Heart left ventricle (tissue), 16 donors: ENCODE measurements at regions not wholly inside any gene's neighbourhood (a gene's known extent, or its start where the extent isn't known, plus 50 kb on each side); places are given as distances from the start of the nearest gene placed in this dataset.
A peak's percentile ranks its signal among the peaks of the same experiment; 100 is the strongest.

Experiments used
- ATAC-seq, 4 donors: fragments of 200-7000 bp; cut with Tn5 transposase; one replicate each; pipeline ENCODE4 v1.9.1; 2020 to 2022; ENCODE audit warnings: moderate library complexity in 4 of 4, mild to moderate bottlenecking in 3 of 4, moderate number of reproducible peaks in 1 of 4
- DNase-seq, 5 donors: peaks; one replicate each; pipeline ENCODE4 v3.0.0-alpha.2; 2020
- H3K27ac ChIP-seq, 12 donors: fragments of 200-600 bp; sonication (generic) in 4 of 12; one replicate each; pipeline versions ENCODE4 v1.5.0 to v1.8.0; 2016 to 2022; ENCODE audit warnings: mild to moderate bottlenecking in 2 of 12
- H3K27me3 ChIP-seq, 9 donors: fragments of 200-600 bp; sonication (generic) in 2 of 9; one replicate each; pipeline versions ENCODE4 v1.5.1 to v1.8.0; 2016 to 2022; ENCODE audit warnings: mild to moderate bottlenecking in 3 of 9
- H3K36me3 ChIP-seq, 9 donors: fragments of 200-600 bp; sonication (generic) in 2 of 9; one replicate each; pipeline versions ENCODE4 v1.5.0 to v1.8.0; 2018 to 2022; ENCODE audit warnings: mild to moderate bottlenecking in 2 of 9
- H3K4me1 ChIP-seq, 12 donors: fragments of 200-600 bp; sonication (generic) in 4 of 12; one replicate each; pipeline versions ENCODE4 v1.5.0 to v1.8.0; 2016 to 2022; ENCODE audit warnings: mild to moderate bottlenecking in 3 of 12
- H3K4me3 ChIP-seq, 12 donors: fragments of 200-600 bp; sonication (generic) in 4 of 12; one replicate each; pipeline versions ENCODE4 v1.5.0 to v1.8.0; 2017 to 2022; ENCODE audit warnings: mild to moderate bottlenecking in 9 of 12, moderate library complexity in 4 of 12
- H3K9me3 ChIP-seq, 12 donors: fragments of 200-600 bp; sonication (generic) in 4 of 12; one replicate each; pipeline versions ENCODE4 v1.5.0 to v1.8.0; 2016 to 2022; ENCODE audit warnings: mild to moderate bottlenecking in 1 of 12
- CTCF ChIP-seq, 12 donors: fragments of 200-600 bp; sonication (generic) in 4 of 12; IDR thresholded peaks; one replicate each; pipeline versions ENCODE4 v1.5.0 to v1.8.0; 2018 to 2022; ENCODE audit warnings: antibody characterized with exemption in 12 of 12, mild to moderate bottlenecking in 5 of 12
- POLR2A ChIP-seq, 2 donors: fragments of 450-650 bp; IDR thresholded peaks; one replicate each; pipeline ENCODE4 v1.6.1; 2017; ENCODE audit warnings: antibody characterized with exemption in 2 of 2, mild to moderate bottlenecking in 2 of 2, moderate library complexity in 2 of 2
- WGBS, 4 donors: extraction: QIAGEN DNeasy Blood & Tissue Kit in 2 of 4; methylation state at CpG; one replicate each; pipeline versions ENCODE4 v1.1.5 to v1.1.7; 2013 to 2018; 5-methylcytosine and 5-hydroxymethylcytosine counted together
- intact Hi-C, 10 donors: fragments of 100-400 bp; cut with DNase I; formaldehyde crosslinking; loops; one replicate each; pipeline versions ENCODE4 v1.11.1 to v1.14.2; 2022
- donor health status: ischemic (EF 13 %, LVEDD 7.1; RV severe dilation, severe dysfunction).
- donor health status: healthy with polysubstance abuse.
- donor health status: DM: no; HTN: yes; CAD: no.
- donor health status: DM: no; HTN: no; CAD: no.
- donor health status: ischemic (EF 25% LVEDD 6.9; RV normal size, moderate dysfunction).
- donor health status: ischemic (EF 25% LVEDD 5.7; RV mildly dilated, moderate dysfunction).
- donor health status: healthy.
- donor health status: DM: yes; HTN: yes; CAD: no.
- donor health status: ischemic (EF 35%, LVEDD 5.7; RV mildly dilated, moderate dysfunction).
- donor health status: nonischemic (EF 11% LVEDD 7.7; RV severe dilation, severe dysfunction).
- donor health status: DM: yes; HTN: yes; CAD: no.
- donor health status: PGD.
- donor health status: ischemic (EF 29% LVEDD 5.4; RV normal size, mild dysfunction).
- donor health status: nonischemic (EF 23%, LVEDD 6.1; RV moderate dilation, normal function).

- ATAC-seq (no peak), DNase-seq (no peak)
- Histone ChIP-seq H3K36me3 (no peaks in the 10 kb centered on the region), H3K4me3 (no peak overlapping the region), H3K4me1 (no peaks in the 10 kb centered on the region), H3K27ac (no peak overlapping the region), H3K27me3 (no peaks in the 10 kb centered on the region), H3K9me3 (peaks cover 0 to 16% (median 0%) of the 10 kb centered on the region in 12 donors)
- WGBS, 4 donors: 68 to 94% (median 92%) methylated on average over 2 of the region's 2 CpGs
- TF ChIP-seq POLR2A (IDR thresholded peaks at IDR 0.05) (no peak), CTCF (IDR thresholded peaks at IDR 0.05) (no peak)
- intact Hi-C loops: no loop called here
These were observed 282.6 kb downstream of the ICOS start for GRCh38 chr2:204219196-204219595.

- 65 to 73% (median 68%) methylated on average over 3 of the region's 3 CpGs for WGBS, 4 donors
- no peak overlapping the region for H3K27ac ChIP-seq
- H3K9me3 ChIP-seq: peaks cover 0 to 16% (median 0%) of the 10 kb centered on the region in 12 donors
- peaks cover 0 to 3% (median 0%) of the 10 kb centered on the region in 9 donors for H3K27me3 ChIP-seq
- intact Hi-C loops: no loop called here
- no peak for DNase-seq
- no peak for ATAC-seq
- TF ChIP-seq CTCF (IDR thresholded peaks at IDR 0.05) (no peak), POLR2A (IDR thresholded peaks at IDR 0.05) (no peak)
- no peaks in the 10 kb centered on the region for H3K36me3 ChIP-seq
- no peak overlapping the region for H3K4me3 ChIP-seq
- H3K4me1 ChIP-seq: no peaks in the 10 kb centered on the region
These were observed 284.3 kb downstream of the ICOS start for GRCh38 chr2:204220896-204221295.

- 83 to 98% (median 92%) methylated on average over 6 of the region's 6 CpGs for WGBS, 4 donors
- intact Hi-C loops: no loop called here
- ATAC-seq: no peak
- Histone ChIP-seq H3K27ac (no peak overlapping the region), H3K4me3 (no peak overlapping the region), H3K36me3 (no peaks in the 10 kb centered on the region), H3K4me1 (peaks cover 0 to 7% (median 0%) of the 10 kb centered on the region in 12 donors), H3K9me3 (peaks cover 0 to 8% (median 0%) of the 10 kb centered on the region in 12 donors), H3K27me3 (peaks cover 0 to 4% (median 0%) of the 10 kb centered on the region in 9 donors)
- no peak for DNase-seq
- TF ChIP-seq CTCF (IDR thresholded peaks at IDR 0.05) (no peak), POLR2A (IDR thresholded peaks at IDR 0.05) (no peak)
These were observed 286.5 kb downstream of the ICOS start for GRCh38 chr2:204223046-204223445.

GRCh38 chr2:204223544-204223943 lies 287.0 kb downstream of the ICOS start:
- H3K4me1 ChIP-seq: peaks cover 0 to 7% (median 0%) of the 10 kb centered on the region in 12 donors
- peak in 1 of 5 donors; percentile 56 for DNase-seq
- peaks cover 0 to 4% (median 0%) of the 10 kb centered on the region in 9 donors for H3K27me3 ChIP-seq
- peaks cover 0 to 4% (median 0%) of the 10 kb centered on the region in 12 donors for H3K9me3 ChIP-seq
- ATAC-seq: no peak
- no peak overlapping the region for H3K4me3 ChIP-seq
- no peaks in the 10 kb centered on the region for H3K36me3 ChIP-seq
- H3K27ac ChIP-seq: no peak overlapping the region
- WGBS, 4 donors: 92 to 100% (median 95%) methylated on average over 1 to 9 of the region's 9 CpGs
- intact Hi-C loops: no loop called here
- TF ChIP-seq CTCF (IDR thresholded peaks at IDR 0.05) (no peak), POLR2A (IDR thresholded peaks at IDR 0.05) (no peak)
